ENCODE measurements at regions not wholly inside any gene's neighbourhood (a gene's known extent, or its start where the extent isn't known, plus 50 kb on each side); places are given as distances from the start of the nearest gene placed in this dataset.

DNA sequence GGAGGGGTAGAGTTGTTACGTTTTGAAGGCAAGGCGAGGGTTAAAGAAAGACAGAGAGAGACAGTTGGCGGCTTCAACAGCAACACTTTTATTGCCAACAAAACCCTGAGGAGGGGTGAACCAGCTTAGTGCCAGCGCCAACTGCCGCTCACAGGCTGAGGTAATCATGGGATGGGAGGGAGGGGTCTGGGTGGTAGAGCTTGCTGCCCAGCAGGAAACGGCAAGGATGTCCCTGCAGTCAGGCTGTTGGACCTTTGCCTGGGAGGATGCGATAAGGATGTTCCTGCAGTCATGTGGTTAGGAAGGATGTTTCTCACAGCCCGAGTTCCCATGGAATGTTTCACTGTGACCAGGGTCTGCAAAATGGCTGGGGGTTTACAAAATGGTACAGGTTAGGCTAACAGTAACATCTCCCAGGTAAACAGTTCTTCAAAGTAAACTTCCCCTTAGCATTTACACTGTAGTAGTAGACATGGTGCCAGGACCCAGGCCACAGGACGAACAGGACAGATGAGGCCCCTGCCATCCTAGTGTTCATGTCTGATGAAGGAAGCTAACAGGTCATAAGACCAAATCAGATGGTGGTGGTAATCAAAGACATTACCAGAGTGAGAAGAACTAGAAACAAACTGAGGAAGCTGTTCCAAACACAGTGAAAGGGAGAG, 647.3 kb upstream of the DEFB115 start:
- TF ChIP-seq, protein P1, sequence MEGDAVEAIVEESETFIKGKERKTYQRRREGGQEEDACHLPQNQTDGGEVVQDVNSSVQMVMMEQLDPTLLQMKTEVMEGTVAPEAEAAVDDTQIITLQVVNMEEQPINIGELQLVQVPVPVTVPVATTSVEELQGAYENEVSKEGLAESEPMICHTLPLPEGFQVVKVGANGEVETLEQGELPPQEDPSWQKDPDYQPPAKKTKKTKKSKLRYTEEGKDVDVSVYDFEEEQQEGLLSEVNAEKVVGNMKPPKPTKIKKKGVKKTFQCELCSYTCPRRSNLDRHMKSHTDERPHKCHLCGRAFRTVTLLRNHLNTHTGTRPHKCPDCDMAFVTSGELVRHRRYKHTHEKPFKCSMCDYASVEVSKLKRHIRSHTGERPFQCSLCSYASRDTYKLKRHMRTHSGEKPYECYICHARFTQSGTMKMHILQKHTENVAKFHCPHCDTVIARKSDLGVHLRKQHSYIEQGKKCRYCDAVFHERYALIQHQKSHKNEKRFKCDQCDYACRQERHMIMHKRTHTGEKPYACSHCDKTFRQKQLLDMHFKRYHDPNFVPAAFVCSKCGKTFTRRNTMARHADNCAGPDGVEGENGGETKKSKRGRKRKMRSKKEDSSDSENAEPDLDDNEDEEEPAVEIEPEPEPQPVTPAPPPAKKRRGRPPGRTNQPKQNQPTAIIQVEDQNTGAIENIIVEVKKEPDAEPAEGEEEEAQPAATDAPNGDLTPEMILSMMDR (IDR thresholded peaks at IDR 0.05) = no peak
- TF ChIP-seq POLR2AphosphoS5 (IDR thresholded peaks at IDR 0.05) (no peak), POLR2A (IDR thresholded peaks at IDR 0.05) (no peak), EP300 (IDR thresholded peaks at IDR 0.05) (no peak)
